HL-60 (cell line): ENCODE measurements at regions not wholly inside any gene's neighbourhood (a gene's known extent, or its start where the extent isn't known, plus 50 kb on each side); places are given as distances from the start of the nearest gene placed in this dataset.

ENCODE experiments used
- GABPA ChIP-seq: IDR thresholded peaks from 2 replicates; pipeline ENCODE4 v1.6.1; 2012; ENCODE audit warnings: low read depth
- POLR2AphosphoS5 ChIP-seq: IDR thresholded peaks from 2 replicates; pipeline ENCODE4 v1.6.1; 2012; ENCODE audit warnings: low read depth
- SPI1 ChIP-seq: IDR thresholded peaks from 2 replicates; pipeline ENCODE4 v1.6.1; 2012; ENCODE audit warnings: low read depth, mild to moderate bottlenecking, borderline replicate concordance
- TF ChIP-seq, protein P1 (sequence below): IDR thresholded peaks from one replicate; pipeline ENCODE4 v1.5.1; 2011; ENCODE audit warnings: low read length, control low read depth, inconsistent platforms; ENCODE audit not compliant: insufficient read depth
- TF ChIP-seq, protein P2 (sequence below): IDR thresholded peaks from 2 replicates; pipeline ENCODE4 v1.6.1; 2012; ENCODE audit warnings: low read depth; ENCODE audit not compliant: insufficient replicate concordance

- TF ChIP-seq, protein P1, sequence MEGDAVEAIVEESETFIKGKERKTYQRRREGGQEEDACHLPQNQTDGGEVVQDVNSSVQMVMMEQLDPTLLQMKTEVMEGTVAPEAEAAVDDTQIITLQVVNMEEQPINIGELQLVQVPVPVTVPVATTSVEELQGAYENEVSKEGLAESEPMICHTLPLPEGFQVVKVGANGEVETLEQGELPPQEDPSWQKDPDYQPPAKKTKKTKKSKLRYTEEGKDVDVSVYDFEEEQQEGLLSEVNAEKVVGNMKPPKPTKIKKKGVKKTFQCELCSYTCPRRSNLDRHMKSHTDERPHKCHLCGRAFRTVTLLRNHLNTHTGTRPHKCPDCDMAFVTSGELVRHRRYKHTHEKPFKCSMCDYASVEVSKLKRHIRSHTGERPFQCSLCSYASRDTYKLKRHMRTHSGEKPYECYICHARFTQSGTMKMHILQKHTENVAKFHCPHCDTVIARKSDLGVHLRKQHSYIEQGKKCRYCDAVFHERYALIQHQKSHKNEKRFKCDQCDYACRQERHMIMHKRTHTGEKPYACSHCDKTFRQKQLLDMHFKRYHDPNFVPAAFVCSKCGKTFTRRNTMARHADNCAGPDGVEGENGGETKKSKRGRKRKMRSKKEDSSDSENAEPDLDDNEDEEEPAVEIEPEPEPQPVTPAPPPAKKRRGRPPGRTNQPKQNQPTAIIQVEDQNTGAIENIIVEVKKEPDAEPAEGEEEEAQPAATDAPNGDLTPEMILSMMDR = no peak
- TF ChIP-seq POLR2AphosphoS5 = no peak
- TF ChIP-seq, protein P2, sequence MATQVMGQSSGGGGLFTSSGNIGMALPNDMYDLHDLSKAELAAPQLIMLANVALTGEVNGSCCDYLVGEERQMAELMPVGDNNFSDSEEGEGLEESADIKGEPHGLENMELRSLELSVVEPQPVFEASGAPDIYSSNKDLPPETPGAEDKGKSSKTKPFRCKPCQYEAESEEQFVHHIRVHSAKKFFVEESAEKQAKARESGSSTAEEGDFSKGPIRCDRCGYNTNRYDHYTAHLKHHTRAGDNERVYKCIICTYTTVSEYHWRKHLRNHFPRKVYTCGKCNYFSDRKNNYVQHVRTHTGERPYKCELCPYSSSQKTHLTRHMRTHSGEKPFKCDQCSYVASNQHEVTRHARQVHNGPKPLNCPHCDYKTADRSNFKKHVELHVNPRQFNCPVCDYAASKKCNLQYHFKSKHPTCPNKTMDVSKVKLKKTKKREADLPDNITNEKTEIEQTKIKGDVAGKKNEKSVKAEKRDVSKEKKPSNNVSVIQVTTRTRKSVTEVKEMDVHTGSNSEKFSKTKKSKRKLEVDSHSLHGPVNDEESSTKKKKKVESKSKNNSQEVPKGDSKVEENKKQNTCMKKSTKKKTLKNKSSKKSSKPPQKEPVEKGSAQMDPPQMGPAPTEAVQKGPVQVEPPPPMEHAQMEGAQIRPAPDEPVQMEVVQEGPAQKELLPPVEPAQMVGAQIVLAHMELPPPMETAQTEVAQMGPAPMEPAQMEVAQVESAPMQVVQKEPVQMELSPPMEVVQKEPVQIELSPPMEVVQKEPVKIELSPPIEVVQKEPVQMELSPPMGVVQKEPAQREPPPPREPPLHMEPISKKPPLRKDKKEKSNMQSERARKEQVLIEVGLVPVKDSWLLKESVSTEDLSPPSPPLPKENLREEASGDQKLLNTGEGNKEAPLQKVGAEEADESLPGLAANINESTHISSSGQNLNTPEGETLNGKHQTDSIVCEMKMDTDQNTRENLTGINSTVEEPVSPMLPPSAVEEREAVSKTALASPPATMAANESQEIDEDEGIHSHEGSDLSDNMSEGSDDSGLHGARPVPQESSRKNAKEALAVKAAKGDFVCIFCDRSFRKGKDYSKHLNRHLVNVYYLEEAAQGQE = no peak
- TF ChIP-seq SPI1 = no peak
- TF ChIP-seq GABPA = no peak
These were observed 51.5 kb upstream of the TMEM200A start for GRCh38 chr6:130314271-130314670.
